GM18508 (cell line): ENCODE measurements at regions not wholly inside any gene's neighbourhood (a gene's known extent, or its start where the extent isn't known, plus 50 kb on each side); places are given as distances from the start of the nearest gene placed in this dataset.
A peak's percentile ranks its signal among the peaks of the same experiment; 100 is the strongest.

ENCODE experiments used
- ATAC-seq: cut with Tn5 transposase; IDR thresholded peaks from one replicate; pipeline ENCODE4 v1.9.1; 2021; ENCODE audit warnings: moderate number of reproducible peaks; ENCODE audit not compliant: insufficient read depth, unreplicated experiment

- ATAC-seq, result no peak
These were observed 333.8 kb upstream of the NR5A2 start for GRCh38 chr1:199693724-199694123.

GRCh38 chr1:199696225-199696624 is 331.3 kb upstream of the NR5A2 start:
- ATAC-seq, result no peak

- ATAC-seq, result no peak
These were observed 329.3 kb upstream of the NR5A2 start for GRCh38 chr1:199698222-199698621.

GRCh38 chr1:199700551-199700950 is 327.0 kb upstream of the NR5A2 start:
- ATAC-seq, result no peak

- no peak for ATAC-seq
These were observed 325.8 kb upstream of the NR5A2 start for GRCh38 chr1:199701726-199702125.

- ATAC-seq, result no peak
These were observed 323.3 kb upstream of the NR5A2 start for GRCh38 chr1:199704231-199704630.

GRCh38 chr1:199705825-199706224 is 321.7 kb upstream of the NR5A2 start:
- ATAC-seq, result no peak

- ATAC-seq, result no peak
These were observed 320.5 kb upstream of the NR5A2 start for GRCh38 chr1:199706826-199707606.

- no peak for ATAC-seq
These were observed 316.5 kb upstream of the NR5A2 start for GRCh38 chr1:199710974-199711373.

- no peak for ATAC-seq
These were observed 310.8 kb upstream of the NR5A2 start for GRCh38 chr1:199716729-199717128.

- no peak for ATAC-seq
These were observed 308.2 kb upstream of the NR5A2 start for GRCh38 chr1:199719156-199719842.

GRCh38 chr1:199720496-199720895 is 307.0 kb upstream of the NR5A2 start:
- no peak for ATAC-seq

- ATAC-seq, result no peak
These were observed 306.5 kb upstream of the NR5A2 start for GRCh38 chr1:199721001-199721400.

- ATAC-seq, result no peak
These were observed 304.1 kb upstream of the NR5A2 start for GRCh38 chr1:199723250-199723956.

- ATAC-seq, result no peak
These were observed 303.5 kb upstream of the NR5A2 start for GRCh38 chr1:199724049-199724448.

- peak; percentile 91 for ATAC-seq
These were observed 302.4 kb upstream of the NR5A2 start for GRCh38 chr1:199725002-199725565.

- ATAC-seq, result no peak
These were observed 299.8 kb upstream of the NR5A2 start for GRCh38 chr1:199727682-199728081.

GRCh38 chr1:199728345-199728744 is 299.2 kb upstream of the NR5A2 start:
- ATAC-seq, result no peak

- no peak for ATAC-seq
These were observed 294.4 kb upstream of the NR5A2 start for GRCh38 chr1:199733125-199733524.

GRCh38 chr1:199734186-199734585 is 293.3 kb upstream of the NR5A2 start:
- no peak for ATAC-seq

GRCh38 chr1:199735660-199736059 is 291.9 kb upstream of the NR5A2 start:
- ATAC-seq, result no peak
